ENCODE measurements at regions not wholly inside any gene's neighbourhood (a gene's known extent, or its start where the extent isn't known, plus 50 kb on each side); places are given as distances from the start of the nearest gene placed in this dataset.

GRCh38 chr15:19987389-19988048, 554.1 kb downstream of the GOLGA6L6 start:
- TF ChIP-seq, protein P1, sequence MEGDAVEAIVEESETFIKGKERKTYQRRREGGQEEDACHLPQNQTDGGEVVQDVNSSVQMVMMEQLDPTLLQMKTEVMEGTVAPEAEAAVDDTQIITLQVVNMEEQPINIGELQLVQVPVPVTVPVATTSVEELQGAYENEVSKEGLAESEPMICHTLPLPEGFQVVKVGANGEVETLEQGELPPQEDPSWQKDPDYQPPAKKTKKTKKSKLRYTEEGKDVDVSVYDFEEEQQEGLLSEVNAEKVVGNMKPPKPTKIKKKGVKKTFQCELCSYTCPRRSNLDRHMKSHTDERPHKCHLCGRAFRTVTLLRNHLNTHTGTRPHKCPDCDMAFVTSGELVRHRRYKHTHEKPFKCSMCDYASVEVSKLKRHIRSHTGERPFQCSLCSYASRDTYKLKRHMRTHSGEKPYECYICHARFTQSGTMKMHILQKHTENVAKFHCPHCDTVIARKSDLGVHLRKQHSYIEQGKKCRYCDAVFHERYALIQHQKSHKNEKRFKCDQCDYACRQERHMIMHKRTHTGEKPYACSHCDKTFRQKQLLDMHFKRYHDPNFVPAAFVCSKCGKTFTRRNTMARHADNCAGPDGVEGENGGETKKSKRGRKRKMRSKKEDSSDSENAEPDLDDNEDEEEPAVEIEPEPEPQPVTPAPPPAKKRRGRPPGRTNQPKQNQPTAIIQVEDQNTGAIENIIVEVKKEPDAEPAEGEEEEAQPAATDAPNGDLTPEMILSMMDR (conservative IDR thresholded peaks at IDR 0.05; ENCODE audit: low read depth, low read length): peak; percentile 53; the same call in 1 of the 2 replicates
- TF ChIP-seq EZH2 (IDR thresholded peaks at IDR 0.05; ENCODE audit: low read length, unreplicated experiment): no peak
- TF ChIP-seq EZH2phosphoT487 (IDR thresholded peaks at IDR 0.05; ENCODE audit: borderline replicate concordance, low read length): no peak
